ENCODE measurements at regions not wholly inside any gene's neighbourhood (a gene's known extent, or its start where the extent isn't known, plus 50 kb on each side); places are given as distances from the start of the nearest gene placed in this dataset.
"Not testable (repeated sequence)": the region's sequence is repeated elsewhere in the genome, so short reads cannot be mapped to it uniquely, and the experiment has no call there.

- no peak for DNase-seq (ENCODE audit: low spot score)
Observed at GRCh38 chr5:36390640-36391039, 88.9 kb upstream of the RANBP3L start.

GRCh38 chr5:36392186-36392585 lies 90.5 kb upstream of the RANBP3L start:
- DNase-seq (ENCODE audit: low spot score), result no peak

DNA sequence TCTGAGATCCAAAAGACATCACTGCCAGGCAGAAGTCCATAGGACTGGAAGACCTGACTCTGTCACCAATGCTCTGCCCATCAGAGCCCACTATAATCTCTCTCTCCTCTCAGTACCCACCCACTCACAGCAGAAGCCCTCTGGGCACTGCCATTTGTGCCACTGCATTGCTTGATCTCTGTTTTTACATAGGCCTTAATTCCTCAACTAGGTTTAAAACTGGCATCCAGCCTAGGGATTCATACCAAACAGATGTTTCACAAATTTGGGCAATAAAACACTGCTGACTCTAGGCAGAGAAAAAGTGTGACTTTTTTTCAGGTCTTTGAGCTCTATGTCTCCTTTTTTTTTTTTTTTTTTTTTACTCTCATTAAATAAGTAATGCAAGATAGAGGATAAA lies 91.1 kb upstream of the RANBP3L start:
- DNase-seq (ENCODE audit: low spot score), result no peak

GRCh38 chr5:36393656-36394428 lies 92.1 kb upstream of the RANBP3L start:
- no peak for DNase-seq (ENCODE audit: low spot score)

GRCh38 chr5:36395260-36395659 lies 93.6 kb upstream of the RANBP3L start:
- peak; percentile 44 for DNase-seq (ENCODE audit: low spot score)

DNA sequence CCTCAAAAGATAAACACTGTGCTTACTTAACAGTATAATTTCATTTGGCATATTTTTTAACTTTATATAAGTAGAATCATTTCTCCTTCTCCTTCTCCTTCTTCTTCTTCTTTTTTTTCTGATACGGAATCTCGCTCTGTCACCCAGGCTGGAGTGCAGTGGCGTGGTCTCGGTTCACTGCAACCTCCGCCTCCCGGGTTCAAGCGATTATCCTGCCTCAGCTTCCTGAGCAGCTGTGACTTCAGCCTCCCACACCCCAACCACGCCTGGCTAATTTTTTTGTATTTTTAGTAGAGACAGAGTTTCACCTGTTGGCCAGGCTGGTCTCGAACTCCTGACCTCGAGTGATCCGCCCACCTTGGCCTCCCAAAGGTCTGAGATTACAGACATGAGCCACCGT lies 94.2 kb upstream of the RANBP3L start:
- not testable (repeated sequence) for DNase-seq (ENCODE audit: low spot score)

GRCh38 chr5:36396640-36397039 lies 94.9 kb upstream of the RANBP3L start:
- no peak for DNase-seq (ENCODE audit: low spot score)

DNA sequence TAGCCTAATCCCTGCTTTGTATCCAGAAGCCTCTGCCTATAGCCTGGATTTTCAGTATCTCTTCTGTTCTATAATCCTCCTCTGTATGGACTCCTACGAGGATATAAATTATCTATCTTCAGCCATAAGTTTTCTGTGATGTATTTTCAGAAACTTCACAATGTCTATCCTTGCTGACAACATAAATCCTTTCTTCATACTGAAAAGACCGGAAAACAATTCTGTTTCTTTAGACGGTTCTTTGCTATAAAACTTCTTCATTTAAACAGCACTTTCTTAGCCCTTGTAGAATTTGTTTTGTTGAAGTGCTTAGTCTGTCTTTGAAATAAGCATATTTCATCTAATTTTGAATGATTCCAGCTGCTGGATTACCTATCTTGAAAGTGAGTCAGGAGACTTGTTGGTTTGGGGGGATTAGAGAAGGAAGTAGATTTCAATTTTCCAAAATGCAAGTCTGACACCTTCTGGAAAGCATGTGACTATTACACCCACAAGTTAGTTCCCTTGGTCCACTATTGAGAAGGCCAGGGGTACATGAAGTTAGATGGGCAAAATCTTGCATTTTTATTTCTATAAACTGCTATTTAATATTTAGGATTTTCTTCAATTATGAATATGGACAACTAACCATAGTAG lies 96.3 kb upstream of the RANBP3L start:
- DNase-seq (ENCODE audit: low spot score), result peak; percentile 46

- no peak for DNase-seq (ENCODE audit: low spot score)
Observed at GRCh38 chr5:36402512-36402906, 100.8 kb upstream of the RANBP3L start.

DNA sequence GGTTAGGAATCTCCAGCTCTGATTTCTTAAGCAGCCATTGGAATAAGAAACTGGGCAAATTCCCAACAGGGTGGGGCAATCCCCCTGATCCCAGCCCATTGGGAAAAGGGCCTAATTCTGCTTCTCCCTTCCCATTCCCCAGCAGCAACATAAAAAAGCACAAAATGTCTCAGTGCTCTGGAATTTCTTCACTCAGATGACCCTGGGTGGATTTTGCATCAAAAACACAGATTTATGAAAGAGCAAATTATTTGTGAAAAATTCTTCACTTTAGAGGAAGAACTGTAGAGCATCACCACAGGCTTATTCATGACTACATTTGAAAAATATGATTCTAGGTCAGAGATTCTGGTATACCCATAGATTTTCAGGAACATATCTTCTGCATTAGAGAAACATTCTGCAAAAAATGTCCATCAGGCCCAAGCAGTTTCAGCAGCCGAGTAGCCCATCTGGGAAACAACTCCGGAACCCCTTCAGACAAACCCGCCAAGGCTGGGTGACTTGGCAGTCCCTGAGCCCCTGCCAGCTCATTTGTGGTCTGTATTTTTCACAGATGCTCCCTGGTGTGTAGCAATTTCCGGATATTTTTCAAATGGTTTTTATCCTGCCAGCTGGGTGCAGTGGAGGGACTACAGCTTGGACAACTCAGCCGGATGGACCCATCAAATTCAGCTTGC lies 102.1 kb upstream of the RANBP3L start:
- DNase-seq (ENCODE audit: low spot score), result peak; percentile 45

DNA sequence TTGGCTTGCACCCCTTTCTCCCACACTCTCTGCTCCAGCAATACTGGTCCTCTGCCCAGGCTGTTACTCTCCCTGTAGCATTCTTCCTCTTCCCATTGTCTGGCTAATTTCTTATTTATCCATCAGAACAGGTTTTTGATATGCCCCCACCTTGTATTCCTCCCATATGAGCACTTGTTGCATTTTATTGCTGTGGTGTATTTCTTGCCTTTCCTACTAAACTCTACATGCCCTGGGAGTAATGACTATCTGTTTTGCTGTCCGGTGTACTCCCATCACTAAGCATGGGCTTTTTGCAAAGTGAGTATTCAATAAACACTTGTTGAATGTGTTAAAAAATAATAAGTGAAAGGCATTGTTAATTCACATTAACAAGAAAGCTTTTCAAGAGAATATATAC lies 104.3 kb upstream of the RANBP3L start:
- no peak for DNase-seq (ENCODE audit: low spot score)

GRCh38 chr5:36407396-36407795 lies 105.7 kb upstream of the RANBP3L start:
- DNase-seq (ENCODE audit: low spot score), result no peak

DNA sequence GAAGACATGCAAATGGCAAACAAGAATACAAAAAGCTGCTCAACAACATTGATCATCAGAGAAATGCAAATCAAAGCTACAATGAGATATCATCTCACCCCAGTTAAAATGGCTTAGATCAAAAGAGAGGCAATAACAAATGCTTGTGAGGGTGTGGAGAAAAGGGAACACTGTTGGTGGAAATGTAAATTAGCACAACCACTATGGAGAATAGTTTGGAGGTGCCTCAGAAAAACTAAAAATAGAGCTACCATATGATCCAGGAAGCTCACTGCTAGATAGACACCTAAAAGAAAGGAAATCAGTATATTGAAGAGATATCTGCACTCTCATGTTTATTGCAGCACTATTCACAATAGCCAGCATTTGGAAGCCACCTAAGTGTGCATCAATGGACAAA lies 108.0 kb upstream of the RANBP3L start:
- DNase-seq (ENCODE audit: low spot score), result not testable (repeated sequence)

DNA sequence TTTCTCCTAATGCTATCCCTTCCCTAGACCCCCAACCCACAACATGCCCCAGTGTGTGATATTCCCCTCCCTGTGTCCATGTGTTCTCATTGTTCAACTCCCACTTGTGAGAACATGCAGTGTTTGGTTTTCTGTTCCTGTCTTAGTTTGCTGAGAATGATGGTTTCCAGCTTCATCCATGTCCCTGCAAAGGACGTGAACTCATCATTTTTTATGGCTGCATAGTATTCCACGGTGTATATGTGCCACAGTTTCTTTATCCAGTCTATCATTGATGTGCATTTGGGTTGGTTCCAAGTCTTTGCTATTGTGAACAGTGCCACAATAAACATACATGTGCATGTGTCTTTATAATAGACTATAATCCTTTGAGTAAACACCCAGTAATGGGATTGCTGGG lies 109.0 kb upstream of the RANBP3L start:
- not testable (repeated sequence) for DNase-seq (ENCODE audit: low spot score)

- peak; percentile 47 for DNase-seq (ENCODE audit: low spot score)
Observed at GRCh38 chr5:36414869-36415282, 113.2 kb upstream of the RANBP3L start.

DNA sequence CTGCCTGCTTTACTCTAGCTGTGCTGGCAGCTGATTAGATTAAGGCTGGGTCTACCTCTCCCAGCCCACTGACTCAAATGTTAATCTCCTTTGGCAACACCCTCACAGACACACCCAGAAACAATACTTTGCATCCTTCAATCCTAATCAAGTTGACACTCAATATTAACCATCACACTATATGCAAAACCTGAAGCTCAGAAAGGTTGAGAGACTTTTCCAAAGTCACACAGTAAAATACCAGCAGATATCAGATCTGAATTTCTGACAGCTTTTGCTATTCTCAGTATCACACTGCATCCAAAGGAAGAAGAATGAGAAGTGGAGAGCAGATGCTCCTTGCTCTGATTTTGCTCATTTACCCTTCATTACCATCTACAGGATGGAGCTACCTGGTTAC lies 114.9 kb upstream of the RANBP3L start:
- no peak for DNase-seq (ENCODE audit: low spot score)

GRCh38 chr5:36417221-36417620 lies 115.5 kb upstream of the RANBP3L start:
- no peak for DNase-seq (ENCODE audit: low spot score)

GRCh38 chr5:36417668-36418067 lies 116.0 kb upstream of the RANBP3L start:
- DNase-seq (ENCODE audit: low spot score), result no peak

DNA sequence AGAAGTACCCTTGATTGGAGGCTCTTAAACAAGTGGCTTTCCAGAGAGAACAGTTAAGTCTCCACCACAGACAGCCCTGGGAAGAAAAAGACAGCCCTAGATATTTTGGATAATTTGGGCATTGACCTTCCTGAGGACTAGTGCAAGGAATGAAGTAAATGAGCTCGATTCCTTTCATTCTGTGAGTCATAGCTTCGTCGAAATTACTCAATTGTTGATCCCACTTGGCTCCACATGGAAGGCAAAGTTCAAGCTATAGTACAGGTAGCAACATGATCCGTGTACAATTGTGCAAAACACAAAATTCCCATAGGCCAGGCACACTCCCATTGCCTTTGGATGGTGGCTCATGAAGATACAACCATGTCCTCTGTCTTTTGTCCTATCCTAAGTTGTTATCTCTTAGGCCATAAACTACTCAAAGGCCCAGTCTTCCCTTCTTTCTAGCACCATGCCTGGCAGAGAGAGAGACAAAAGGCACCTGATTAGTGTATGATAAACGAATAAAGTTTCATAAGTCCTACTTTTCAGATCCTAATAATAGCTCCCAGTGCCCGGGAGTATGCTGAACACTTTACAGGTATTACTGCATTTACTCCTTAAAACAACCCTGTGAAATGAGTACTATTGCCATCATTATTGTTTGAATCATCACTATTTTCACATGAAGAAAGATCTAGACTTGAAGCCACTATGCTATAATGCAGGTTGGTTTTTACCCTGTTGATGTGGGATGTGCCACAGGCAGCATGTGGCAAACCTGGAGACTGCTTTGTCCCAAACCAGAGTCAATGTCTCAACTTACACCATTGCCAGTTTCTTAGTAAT lies 116.7 kb upstream of the RANBP3L start:
- no peak for DNase-seq (ENCODE audit: low spot score)

- no peak for DNase-seq (ENCODE audit: low spot score)
Observed at GRCh38 chr5:36421256-36421655, 119.6 kb upstream of the RANBP3L start.

GRCh38 chr5:36422952-36423351 lies 121.2 kb upstream of the RANBP3L start:
- DNase-seq (ENCODE audit: low spot score), result no peak

DNA sequence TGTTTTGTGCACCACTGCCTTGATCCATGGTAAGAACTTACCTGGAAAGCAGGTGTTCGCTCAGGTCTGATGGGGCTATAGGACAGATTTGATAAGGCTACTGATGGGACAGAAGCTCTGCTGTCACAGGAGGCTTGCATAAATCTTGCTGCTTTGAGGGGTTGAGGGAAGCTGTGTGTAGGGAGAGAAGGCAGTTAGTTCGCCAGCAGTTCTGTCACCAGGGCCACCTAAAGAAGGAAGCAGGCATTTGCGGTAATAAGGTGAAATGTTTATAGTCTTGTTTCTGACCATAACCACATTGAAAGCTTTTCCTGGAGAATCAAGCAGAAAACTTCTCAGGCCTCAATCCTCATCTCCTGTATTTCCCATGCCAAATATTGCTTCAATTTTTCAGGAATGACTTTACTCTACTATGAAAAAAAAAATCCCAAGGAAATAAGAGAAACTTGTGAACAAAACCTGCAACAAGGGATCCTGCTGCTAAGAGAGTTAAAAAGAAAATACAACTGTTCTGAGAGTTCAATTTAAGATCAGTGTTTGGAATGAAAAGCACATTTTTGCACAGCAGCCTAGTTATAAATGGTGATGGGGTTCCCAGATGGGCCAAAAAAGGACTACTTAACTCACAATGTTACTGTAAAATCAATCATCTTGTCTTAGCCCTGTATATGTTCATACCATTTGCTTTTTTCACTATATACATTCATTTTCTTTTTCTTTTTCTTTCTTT lies 122.0 kb upstream of the RANBP3L start:
- no peak for DNase-seq (ENCODE audit: low spot score)
